Suppressor macrophage treated with lipopolysaccharide for 1 hour (primary cell): ENCODE measurements at regions not wholly inside any gene's neighbourhood (a gene's known extent, or its start where the extent isn't known, plus 50 kb on each side); places are given as distances from the start of the nearest gene placed in this dataset.

Experiments
- DNase-seq, 3 donors: peaks; one replicate each; pipeline ENCODE4 v3.0.0-alpha.2; 2020 to 2022

GRCh38 chr6:85126485-85127167 lies 323.3 kb upstream of the NT5E start:
- no peak for DNase-seq

- DNase-seq, result no peak
Measured at GRCh38 chr6:85125526-85125925, 324.4 kb upstream of the NT5E start.

- no peak for DNase-seq
Measured at GRCh38 chr6:85124472-85125354, 325.2 kb upstream of the NT5E start.

- DNase-seq, result no peak
Measured at GRCh38 chr6:85121158-85121557, 328.7 kb upstream of the NT5E start.

- no peak for DNase-seq
Measured at GRCh38 chr6:85118652-85119235, 331.1 kb upstream of the NT5E start.

- no peak for DNase-seq
Measured at GRCh38 chr6:85118233-85118632, 331.6 kb upstream of the NT5E start.

- DNase-seq, result no peak
Measured at GRCh38 chr6:85116475-85116874, 333.4 kb upstream of the NT5E start.

GRCh38 chr6:85115876-85116275 lies 334.0 kb upstream of the NT5E start:
- no peak for DNase-seq

- no peak for DNase-seq
Measured at GRCh38 chr6:85115376-85115775, 334.5 kb upstream of the NT5E start.

- DNase-seq, result no peak
Measured at GRCh38 chr6:85114581-85114935, 335.3 kb upstream of the NT5E start.

GRCh38 chr6:85113934-85114580 lies 335.8 kb upstream of the NT5E start:
- no peak for DNase-seq

GRCh38 chr6:85112540-85112939 lies 337.3 kb upstream of the NT5E start:
- DNase-seq, result no peak

- DNase-seq, result no peak
Measured at GRCh38 chr6:85111481-85112011, 338.3 kb upstream of the NT5E start.

- DNase-seq, result no peak
Measured at GRCh38 chr6:85110943-85111342, 338.9 kb upstream of the NT5E start.

- no peak for DNase-seq
Measured at GRCh38 chr6:85107701-85108100, 342.2 kb upstream of the NT5E start.

GRCh38 chr6:85096976-85097375 lies 332.6 kb upstream of the TBX18 start:
- no peak for DNase-seq

GRCh38 chr6:85092226-85092625 lies 327.8 kb upstream of the TBX18 start:
- no peak for DNase-seq

GRCh38 chr6:85089255-85089654 lies 324.9 kb upstream of the TBX18 start:
- DNase-seq, result no peak

- no peak for DNase-seq
Measured at GRCh38 chr6:85085875-85086274, 321.5 kb upstream of the TBX18 start.

GRCh38 chr6:85081102-85081501 lies 316.7 kb upstream of the TBX18 start:
- DNase-seq, result no peak

- no peak for DNase-seq
Measured at GRCh38 chr6:85079761-85080160, 315.4 kb upstream of the TBX18 start.

- no peak for DNase-seq
Measured at GRCh38 chr6:85078058-85078457, 313.7 kb upstream of the TBX18 start.

- no peak for DNase-seq
Measured at GRCh38 chr6:85077098-85077497, 312.7 kb upstream of the TBX18 start.
